Activated CD8-positive, alpha-beta memory T cell treated with anti-CD3 and anti-CD28 coated beads, Interleukin-2, amount 50 U/mL, for 4 hours (primary cell): ENCODE measurements at regions not wholly inside any gene's neighbourhood (a gene's known extent, or its start where the extent isn't known, plus 50 kb on each side); places are given as distances from the start of the nearest gene placed in this dataset.
"Not testable (repeated sequence)": the region's sequence is repeated elsewhere in the genome, so short reads cannot be mapped to it uniquely, and the experiment has no call there.

Experiments used
- DNase-seq: peaks from one replicate; pipeline ENCODE4 v3.0.0-alpha.2; 2020

DNA sequence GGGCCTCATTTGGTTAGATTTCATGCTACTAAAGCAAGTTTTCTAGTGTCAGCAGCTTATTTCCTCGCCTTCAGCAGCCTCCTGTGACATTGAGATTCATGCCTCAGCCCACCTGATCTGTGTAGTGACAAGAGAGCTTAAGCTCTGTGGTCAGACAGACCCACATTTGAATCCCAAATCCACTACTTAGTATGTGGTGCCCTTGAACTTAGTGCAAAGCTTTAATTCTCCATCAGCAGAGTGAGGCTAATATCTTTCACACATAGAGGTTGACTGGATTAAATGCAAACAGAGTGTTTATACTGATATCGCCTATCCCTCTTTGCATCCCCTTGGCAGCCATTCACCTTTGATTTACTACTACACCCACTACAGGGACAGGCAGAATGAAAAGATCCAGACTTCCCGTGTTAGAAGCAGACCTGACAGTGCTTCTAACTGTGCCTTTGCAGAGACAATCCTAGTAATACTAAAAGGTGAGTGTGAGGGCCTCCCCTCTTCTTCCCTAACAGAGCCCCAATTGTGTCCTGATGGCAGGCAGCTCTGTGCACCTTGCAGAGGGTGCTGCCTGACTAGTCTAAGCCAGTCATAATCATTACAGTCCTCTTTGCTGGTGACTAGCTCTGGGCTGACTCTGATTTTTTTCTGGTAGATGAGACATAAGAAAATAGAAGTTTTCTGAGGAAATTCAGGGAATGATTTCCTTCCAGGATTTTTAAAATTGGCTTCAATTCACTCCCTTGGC lies 264.0 kb downstream of the CTH start:
- no peak for DNase-seq

DNA sequence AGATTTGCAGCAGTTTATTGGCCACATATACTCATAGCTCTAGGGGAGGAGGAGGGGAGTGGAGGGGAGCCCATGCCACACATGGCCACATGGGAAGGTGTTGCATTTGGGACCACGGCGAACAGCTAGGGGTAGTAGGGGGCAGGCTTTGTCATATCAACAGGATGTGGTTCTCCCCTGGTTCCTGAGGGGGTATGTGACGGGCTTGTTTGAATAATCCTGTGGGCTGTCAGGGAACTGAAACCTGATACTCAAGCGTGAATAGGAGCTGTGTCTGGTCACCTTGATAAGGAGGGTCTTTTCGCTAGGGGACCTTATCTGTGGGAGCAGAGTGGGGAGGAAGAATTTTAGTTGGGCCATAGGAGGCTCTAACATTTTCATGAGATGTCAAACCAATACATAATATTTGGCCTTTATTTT lies 264.7 kb downstream of the CTH start:
- no peak for DNase-seq

- peak; percentile 22 for DNase-seq
Measured at GRCh38 chr1:70685300-70686286, 274.5 kb downstream of the CTH start.

- no peak for DNase-seq
Measured at GRCh38 chr1:70688580-70688979, 277.5 kb downstream of the CTH start.

- DNase-seq: no peak
Measured at GRCh38 chr1:70706381-70707037, 295.4 kb downstream of the CTH start.

- no peak for DNase-seq
Measured at GRCh38 chr1:70707214-70707613, 296.1 kb downstream of the CTH start.

GRCh38 chr1:70714149-70714548 lies 303.1 kb downstream of the CTH start:
- no peak for DNase-seq

DNA sequence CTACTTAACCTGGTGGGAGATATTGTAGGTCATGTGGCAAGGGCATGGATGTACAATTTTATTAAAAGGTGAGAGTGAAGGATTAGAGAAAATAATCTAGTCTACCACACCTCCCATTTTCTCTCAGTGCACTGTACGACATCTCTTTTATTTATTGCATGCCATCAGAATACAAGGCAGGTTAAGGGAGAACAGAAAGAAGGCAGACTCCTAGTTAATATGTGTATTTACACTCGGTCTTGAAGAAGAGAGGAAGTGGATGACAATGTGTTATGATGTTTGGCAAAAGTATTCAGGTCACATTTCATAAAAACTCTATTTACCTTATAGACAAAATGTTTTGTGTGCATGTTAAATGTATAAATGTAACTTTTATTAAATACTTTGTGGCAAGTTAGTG lies 306.1 kb downstream of the CTH start:
- DNase-seq: no peak

DNA sequence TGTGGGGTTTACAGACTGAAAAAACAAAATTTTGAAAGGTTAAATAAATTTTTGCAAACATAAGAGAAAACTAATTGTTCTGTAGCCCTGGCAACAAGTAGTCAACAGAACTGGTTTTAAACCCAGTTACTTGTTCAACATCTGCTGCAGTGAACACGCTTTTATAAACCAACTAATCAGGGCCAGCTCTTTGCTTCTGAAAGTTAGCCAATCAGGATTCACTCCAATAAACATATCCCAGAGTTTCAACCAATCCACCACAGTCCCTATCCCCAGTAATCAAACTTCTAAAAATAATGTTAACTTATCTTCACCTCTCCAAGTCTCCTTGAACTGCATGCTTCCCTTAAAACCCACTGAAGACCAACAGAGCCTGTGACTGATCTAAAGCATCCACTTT lies 306.6 kb downstream of the CTH start:
- DNase-seq: no peak

GRCh38 chr1:70718086-70718630 lies 307.1 kb downstream of the CTH start:
- DNase-seq: no peak

- DNase-seq: no peak
Measured at GRCh38 chr1:70719154-70719553, 308.1 kb downstream of the CTH start.

DNA sequence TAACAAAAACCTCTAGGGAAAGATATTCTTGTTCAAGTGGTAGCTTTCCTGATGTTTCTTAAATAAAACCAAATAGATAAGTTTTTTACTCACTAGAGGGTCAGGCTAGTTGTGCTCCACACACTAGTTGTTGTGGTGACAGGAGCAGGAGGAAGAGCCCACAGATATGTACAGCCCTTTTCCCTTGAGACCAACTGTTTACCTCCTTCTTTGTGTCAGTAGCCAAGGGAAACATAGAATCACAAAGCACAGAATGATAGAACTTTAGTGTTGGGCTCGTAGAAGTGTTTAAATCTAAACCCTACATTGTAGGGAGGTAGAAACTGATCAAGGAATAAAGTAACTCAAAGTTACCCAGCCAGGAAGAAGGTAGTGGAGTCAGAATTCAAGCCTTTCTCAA lies 309.0 kb downstream of the CTH start:
- DNase-seq: no peak

DNA sequence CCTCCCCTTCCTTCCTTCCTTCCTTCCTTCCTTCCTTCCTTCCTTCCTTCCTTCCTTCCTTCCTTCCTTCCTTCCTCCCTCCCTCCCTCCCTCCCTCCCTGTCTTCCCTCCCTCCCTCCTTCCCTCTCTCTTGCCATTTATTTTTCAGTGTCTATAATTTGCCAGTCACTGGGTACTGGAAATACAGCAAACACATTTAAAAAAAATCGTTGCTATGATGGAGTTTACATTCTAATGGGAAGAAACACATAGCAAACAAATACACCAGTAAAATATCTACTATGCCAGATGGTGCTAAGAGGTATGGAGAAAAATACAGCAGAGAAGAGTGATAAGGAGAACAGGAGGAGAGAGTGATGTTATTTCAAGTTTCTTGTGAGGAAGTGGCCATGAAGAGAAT lies 309.5 kb downstream of the CTH start:
- DNase-seq: no peak

GRCh38 chr1:70727886-70728489 lies 316.9 kb downstream of the CTH start:
- no peak for DNase-seq

DNA sequence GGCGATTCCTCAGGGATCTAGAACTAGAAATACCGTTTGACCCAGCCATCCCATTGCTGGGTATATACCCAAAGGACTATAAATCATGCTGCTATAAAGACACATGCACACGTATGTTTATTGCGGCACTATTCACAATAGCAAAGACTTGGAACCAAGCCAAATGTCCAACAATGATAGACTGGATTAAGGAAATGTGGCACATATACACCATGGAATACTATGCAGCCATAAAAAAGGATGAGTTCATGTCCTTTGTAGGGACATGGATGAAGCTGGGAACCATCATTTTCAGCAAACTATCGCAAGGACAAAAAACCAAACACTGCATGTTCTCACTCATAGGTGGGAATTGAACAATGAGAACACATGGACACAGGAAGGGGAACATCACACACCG lies 311.1 kb downstream of the PTGER3 start:
- not testable (repeated sequence) for DNase-seq

GRCh38 chr1:70737125-70737524 lies 310.5 kb downstream of the PTGER3 start:
- no peak for DNase-seq

GRCh38 chr1:70738624-70739023 lies 309.0 kb downstream of the PTGER3 start:
- DNase-seq: no peak

- DNase-seq: no peak
Measured at GRCh38 chr1:70745199-70745598, 302.4 kb downstream of the PTGER3 start.

GRCh38 chr1:70746062-70746461 lies 301.6 kb downstream of the PTGER3 start:
- DNase-seq: not testable (repeated sequence)

DNA sequence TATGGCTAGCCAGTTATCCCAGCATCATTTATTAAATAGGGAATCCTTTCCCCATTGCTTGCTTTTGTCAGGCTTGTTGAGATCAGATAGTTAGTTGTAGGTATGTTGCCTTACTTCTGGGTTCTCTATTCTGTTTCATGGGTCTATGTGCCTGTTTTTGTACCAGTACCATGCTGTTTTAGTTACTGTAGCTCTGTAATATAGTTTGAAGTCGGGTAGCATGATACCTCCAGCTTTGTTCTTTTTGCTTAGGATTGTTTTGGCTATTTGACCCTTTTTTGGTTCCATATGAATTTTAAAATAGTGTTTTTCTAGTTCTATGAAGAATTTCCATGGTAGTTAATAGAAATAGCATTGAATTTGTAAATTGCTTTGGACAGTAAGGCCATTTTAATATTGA lies 300.5 kb downstream of the PTGER3 start:
- DNase-seq: not testable (repeated sequence)

- not testable (repeated sequence) for DNase-seq
Measured at GRCh38 chr1:70751676-70752287, 295.8 kb downstream of the PTGER3 start.

- DNase-seq: no peak
Measured at GRCh38 chr1:70754701-70755100, 292.9 kb downstream of the PTGER3 start.
